DND-41 (cell line): ENCODE measurements at regions not wholly inside any gene's neighbourhood (a gene's known extent, or its start where the extent isn't known, plus 50 kb on each side); places are given as distances from the start of the nearest gene placed in this dataset.

Source experiments
- CTCF ChIP-seq: IDR thresholded peaks from 2 replicates; pipeline ENCODE4 v1.5.1; 2012; ENCODE audit warnings: borderline replicate concordance, low read length, moderate library complexity, mild to moderate bottlenecking; ENCODE audit not compliant: poor library complexity, severe bottlenecking; ENCODE audit errors: extremely low read depth
- EZH2 ChIP-seq: IDR thresholded peaks from 3 replicates; pipeline ENCODE4 v1.6.1; 2012; ENCODE audit warnings: borderline replicate concordance, low read depth, mild to moderate bottlenecking, moderate library complexity, low read length, inconsistent platforms; ENCODE audit not compliant: severe bottlenecking

GRCh38 chr12:69055280-69055679 lies 122.3 kb upstream of the CPM start:
- TF ChIP-seq EZH2 (no peak), CTCF (no peak)
